ENCODE measurements at regions not wholly inside any gene's neighbourhood (a gene's known extent, or its start where the extent isn't known, plus 50 kb on each side); places are given as distances from the start of the nearest gene placed in this dataset.

GRCh38 chr6:169974663-169975062 lies 223.2 kb downstream of the ERMARD start:
- DNase-seq (ENCODE audit: low read depth in 1 of 2, low spot score in 2 of 2), result no peak
- no peak for TF ChIP-seq CBX5 (IDR thresholded peaks at IDR 0.05; ENCODE audit: low read depth, low read length)
- no peak for TF ChIP-seq YY1 (IDR thresholded peaks at IDR 0.05; ENCODE audit: low read depth, low read length)
- TF ChIP-seq CTCF (IDR thresholded peaks at IDR 0.05; ENCODE audit: control extremely low read depth in 1 of 3, insufficient read depth in 1 of 3, low read depth in 1 of 3, low read length in 3 of 3), result no peak
- no peak for TF ChIP-seq EGR1 (IDR thresholded peaks at IDR 0.05; ENCODE audit: borderline replicate concordance, low read depth, low read length)
- no peak for TF ChIP-seq ZNF274 (IDR thresholded peaks at IDR 0.05; ENCODE audit: borderline replicate concordance, extremely low read depth, low read length)

More at GRCh38 chr6:169974663-169975062, 223.2 kb downstream of the ERMARD start:
- H3K56ac ChIP-seq (replicated peaks; ENCODE audit: insufficient read length, low read depth, low read length), result no peak overlapping the region
- no peak overlapping the region for H3K18ac ChIP-seq (ENCODE audit: extremely low read depth, low read length)
- no peak overlapping the region for H3K9ac ChIP-seq (replicated peaks in 1 of 4; ENCODE audit: extremely low read depth in 1 of 4, low read depth in 3 of 4, low read length in 3 of 4)
- no peak overlapping the region for H3K4me2 ChIP-seq (ENCODE audit: insufficient read depth in 1 of 2, low read depth in 2 of 2, low read length in 2 of 2)
- POLR2A ChIA-PET (ENCODE audit: partially characterized antibody), result no interaction called here
- H3K23ac ChIP-seq (ENCODE audit: insufficient read length), result no peak overlapping the region
- no peaks in the 10 kb centered on the region for H3K4me1 ChIP-seq (replicated peaks in 1 of 4; ENCODE audit: control insufficient read depth in 3 of 4, insufficient read depth in 4 of 4, low read length in 3 of 4)
- H2BK5ac ChIP-seq (ENCODE audit: low read depth, low read length), result no peak overlapping the region
- H2BK20ac ChIP-seq (ENCODE audit: low read length), result no peak overlapping the region
- H3K27me3 ChIP-seq (replicated peaks in 1 of 4; ENCODE audit: control insufficient read depth in 3 of 4, extremely low read depth in 1 of 4, insufficient read depth in 3 of 4, low read length in 3 of 4), result no peaks in the 10 kb centered on the region
- H2AFZ ChIP-seq (ENCODE audit: low read length), result no peak overlapping the region
- H3K23me2 ChIP-seq (ENCODE audit: low read depth, low read length), result no peaks in the 10 kb centered on the region
- H3K36me3 ChIP-seq (ENCODE audit: control insufficient read depth in 2 of 4, insufficient read depth in 4 of 4, low read length in 3 of 4), result no peaks in the 10 kb centered on the region
- FAIRE-seq, result no peak
- no peaks in the 10 kb centered on the region for H3K79me1 ChIP-seq (ENCODE audit: low read depth, low read length)
- H3K9me3 ChIP-seq (ENCODE audit: insufficient read depth in 2 of 2, low read depth in 1 of 2, low read length in 1 of 2), result no peaks in the 10 kb centered on the region
- H2BK12ac ChIP-seq (ENCODE audit: low read depth, low read length), result no peak overlapping the region
- no peak overlapping the region for H3K27ac ChIP-seq (ENCODE audit: low read depth, low read length)
- no peak overlapping the region for H4K91ac ChIP-seq (replicated peaks; ENCODE audit: insufficient read length, low read length)
- H3K4ac ChIP-seq (replicated peaks; ENCODE audit: insufficient read length, low read depth, low read length), result no peak overlapping the region
- H4K8ac ChIP-seq (ENCODE audit: extremely low read depth, insufficient read depth, low read length), result no peak overlapping the region
- H2BK120ac ChIP-seq (replicated peaks; ENCODE audit: low read depth, low read length), result no peak overlapping the region
- H3K79me2 ChIP-seq (ENCODE audit: control insufficient read depth in 1 of 2, insufficient read depth in 2 of 2, low read length in 2 of 2), result no peaks in the 10 kb centered on the region
- H3K14ac ChIP-seq (ENCODE audit: insufficient read length), result no peak overlapping the region
- no peak overlapping the region for H2BK15ac ChIP-seq (ENCODE audit: low read length)
- CTCF ChIA-PET (ENCODE audit: partially characterized antibody), result interaction anchor here (0.6 kb wide), 1 partner anchor 286 kb away, joined by 4 read pairs; no protein-coding TSS in a partner anchor
- H4K5ac ChIP-seq (ENCODE audit: insufficient read length, low read depth, low read length), result no peak overlapping the region
- no peak overlapping the region for H3K4me3 ChIP-seq (ENCODE audit: extremely low read depth in 1 of 4, insufficient read depth in 2 of 4, low read depth in 3 of 4, low read length in 4 of 4)
- no peaks in the 10 kb centered on the region for H4K20me1 ChIP-seq (replicated peaks in 1 of 2; ENCODE audit: control insufficient read depth in 1 of 2, insufficient read depth in 2 of 2, low read length in 2 of 2)
- no peak overlapping the region for H2AK5ac ChIP-seq (ENCODE audit: low read depth, low read length)
- 93% methylated on average over 8 of the region's 8 CpGs; no CpG with 5 or more reads in 1 of the 2 experiments for WGBS, 2 experiments (ENCODE audit: extremely low coverage in 1 of 2, insufficient coverage in 1 of 2, insufficient read length in 1 of 2, insufficient replicate concordance in 2 of 2, low coverage in 1 of 2, low lambda C conversion rate in 2 of 2, missing lambda C conversion rate in 1 of 2)

Measured in H1 (cell line).